Thyroid gland (tissue), 4 donors: ENCODE measurements at regions not wholly inside any gene's neighbourhood (a gene's known extent, or its start where the extent isn't known, plus 50 kb on each side); places are given as distances from the start of the nearest gene placed in this dataset.

Source experiments
- CTCF ChIP-seq, 6 experiments: fragments of 200-600 bp in 3 of 6; fragments of 450-650 bp in 3 of 6; sonication (generic) in 3 of 6; IDR thresholded peaks; one replicate each; pipeline ENCODE4 v1.5.1; 2016 to 2019; ENCODE audit warnings: antibody characterized with exemption in 6 of 6, mild to moderate bottlenecking in 2 of 6, inconsistent platforms in 1 of 6, moderate library complexity in 1 of 6
- POLR2A ChIP-seq, 2 donors: fragments of 450-650 bp; IDR thresholded peaks; one replicate each; pipeline ENCODE4 v1.6.1; 2017; ENCODE audit warnings: antibody characterized with exemption in 2 of 2, mild to moderate bottlenecking in 2 of 2, moderate library complexity in 1 of 2

- TF ChIP-seq CTCF (IDR thresholded peaks at IDR 0.05), result no peak
- no peak for TF ChIP-seq POLR2A (IDR thresholded peaks at IDR 0.05)
These were observed 79.9 kb upstream of the ANKRD55 start for GRCh38 chr5:56313004-56313531.
